Stimulated activated CD8-positive, alpha-beta memory T cell treated with anti-CD3 and anti-CD28 coated beads, Interleukin-12 subunit alpha, Interleukin-12 subunit beta, amount 100 ng/mL, for 4 hours (primary cell): ENCODE measurements at regions not wholly inside any gene's neighbourhood (a gene's known extent, or its start where the extent isn't known, plus 50 kb on each side); places are given as distances from the start of the nearest gene placed in this dataset.

Source experiments
- DNase-seq: peaks from one replicate; pipeline ENCODE4 v3.0.0-alpha.2; 2020; ENCODE audit warnings: low read depth

DNA sequence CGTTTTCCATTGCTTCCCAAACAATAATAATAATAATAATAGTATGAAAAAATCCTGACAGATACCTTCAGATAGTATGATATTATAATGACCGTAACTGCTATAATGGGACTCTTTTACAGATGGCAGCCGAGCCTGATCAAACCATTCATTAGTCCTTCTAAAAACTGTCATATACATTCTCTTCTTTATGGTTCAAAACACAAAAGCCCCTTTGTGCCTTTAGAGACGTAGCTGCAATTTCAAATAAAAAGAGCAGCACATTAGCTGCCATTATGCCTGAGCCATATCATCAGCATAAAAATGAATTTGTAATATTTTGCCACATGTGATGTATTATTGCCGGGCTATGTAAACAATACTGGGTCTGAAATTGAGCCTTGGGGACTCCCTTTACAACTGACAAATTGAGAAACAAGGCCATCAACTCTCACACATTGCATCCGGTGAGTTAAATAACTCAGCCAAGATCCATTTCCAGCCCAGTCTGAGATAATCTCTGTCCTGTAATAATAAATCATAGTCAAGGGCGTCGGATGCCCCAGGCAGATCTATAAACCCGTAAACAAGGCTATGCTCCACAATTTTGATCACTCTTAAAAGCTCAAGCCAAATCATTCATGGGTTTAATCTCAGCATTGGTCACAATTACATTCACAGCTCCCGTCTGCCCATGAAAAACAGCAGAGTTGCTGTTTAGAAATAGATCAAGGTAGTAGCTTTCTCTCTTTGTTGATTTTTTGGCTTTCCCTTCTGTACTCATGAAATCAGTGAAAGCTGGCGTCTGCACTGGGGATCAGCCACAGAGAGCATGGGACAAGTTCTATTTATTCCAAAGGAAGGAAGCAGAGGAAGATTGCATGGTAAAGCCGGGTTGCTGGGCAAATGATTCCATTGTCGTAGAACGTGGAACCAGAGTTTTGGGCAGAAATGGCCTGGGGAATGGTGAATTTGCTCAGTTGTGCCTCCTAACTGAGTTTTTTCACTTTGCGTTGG lies 150.1 kb upstream of the BMPER start:
- DNase-seq, result no peak

DNA sequence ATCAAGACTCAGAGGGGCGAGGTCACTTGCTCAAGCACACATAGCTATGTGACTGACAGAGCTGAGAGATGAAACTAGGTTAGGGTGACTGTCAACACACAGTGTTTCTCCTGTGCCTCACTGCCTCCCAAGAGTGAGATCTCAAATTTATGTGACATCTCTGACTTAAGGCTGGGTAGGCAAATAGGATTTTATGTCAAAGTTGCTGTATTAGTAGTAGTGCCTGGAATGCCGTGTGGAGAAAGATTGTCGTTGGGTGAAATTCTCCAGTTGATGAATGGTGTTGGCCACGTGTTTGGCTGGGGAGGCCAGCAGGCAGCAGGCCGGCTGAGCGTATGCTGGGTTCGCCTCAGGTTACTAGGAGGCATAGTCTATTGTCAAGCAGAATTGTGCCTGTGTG lies 148.3 kb upstream of the BMPER start:
- no peak for DNase-seq

DNA sequence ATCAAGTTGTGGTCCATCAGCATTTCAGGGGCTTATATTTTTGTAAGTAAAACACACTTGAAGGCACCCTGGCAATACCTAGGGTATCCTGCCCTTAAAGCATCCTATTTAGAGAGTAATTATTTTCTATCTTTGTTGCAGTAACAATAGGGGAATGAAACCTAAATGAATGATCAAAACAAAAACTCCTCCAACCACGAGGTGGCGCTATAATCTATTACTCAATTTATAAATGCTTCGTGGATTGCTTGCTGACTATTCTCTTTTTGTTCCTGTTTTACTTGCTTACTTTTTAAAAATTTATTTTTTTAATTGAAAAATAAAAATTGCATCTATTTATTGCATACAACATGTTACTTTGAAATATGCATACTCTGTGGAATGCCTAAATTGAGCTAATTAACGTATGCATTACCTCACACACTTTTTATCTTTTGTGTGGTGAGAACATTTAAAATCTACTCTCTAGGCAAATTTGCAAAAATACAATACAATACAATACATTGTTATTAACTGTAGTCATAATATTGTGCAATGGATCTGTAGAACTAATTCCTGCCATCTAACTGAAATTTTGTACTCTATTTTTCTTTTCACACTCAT lies 147.7 kb upstream of the BMPER start:
- no peak for DNase-seq

DNA sequence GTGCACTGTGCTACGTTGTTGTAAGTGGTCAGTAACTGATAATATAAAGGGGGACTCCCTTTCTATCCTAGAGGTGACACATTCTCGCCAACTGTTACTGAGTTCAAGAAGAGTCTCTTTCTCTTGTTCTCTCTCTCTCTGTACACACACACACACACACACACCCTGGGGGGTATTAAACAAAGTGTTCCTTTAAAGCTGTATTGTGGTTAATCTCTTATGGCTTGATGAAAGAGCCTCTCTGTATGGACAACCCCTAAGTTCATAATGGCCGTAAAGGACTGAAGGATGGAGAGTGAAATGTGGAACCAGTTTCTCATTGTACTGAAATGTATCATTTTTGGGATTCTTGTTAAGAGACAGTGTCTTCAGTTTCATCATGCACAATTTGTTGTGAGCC lies 145.2 kb upstream of the BMPER start:
- DNase-seq, result no peak

DNA sequence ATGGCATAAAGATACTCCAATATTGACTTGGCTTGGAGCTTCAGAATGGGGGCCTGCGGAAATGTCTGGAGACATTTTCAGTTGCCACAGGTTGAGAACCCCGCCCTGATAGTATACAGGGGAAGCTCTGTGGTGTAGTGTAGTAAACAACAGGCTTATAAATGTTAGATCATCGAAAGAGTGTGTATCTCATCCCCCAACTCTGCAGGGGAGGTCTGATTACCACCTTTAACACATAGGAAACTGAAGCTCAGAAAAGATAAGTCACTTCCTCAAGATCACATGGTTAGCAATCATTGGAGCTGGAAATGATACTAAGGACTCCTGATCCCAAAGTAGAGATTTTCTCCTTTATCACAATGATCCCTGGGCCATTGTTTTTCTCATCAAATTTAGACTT lies 144.5 kb upstream of the BMPER start:
- no peak for DNase-seq

DNA sequence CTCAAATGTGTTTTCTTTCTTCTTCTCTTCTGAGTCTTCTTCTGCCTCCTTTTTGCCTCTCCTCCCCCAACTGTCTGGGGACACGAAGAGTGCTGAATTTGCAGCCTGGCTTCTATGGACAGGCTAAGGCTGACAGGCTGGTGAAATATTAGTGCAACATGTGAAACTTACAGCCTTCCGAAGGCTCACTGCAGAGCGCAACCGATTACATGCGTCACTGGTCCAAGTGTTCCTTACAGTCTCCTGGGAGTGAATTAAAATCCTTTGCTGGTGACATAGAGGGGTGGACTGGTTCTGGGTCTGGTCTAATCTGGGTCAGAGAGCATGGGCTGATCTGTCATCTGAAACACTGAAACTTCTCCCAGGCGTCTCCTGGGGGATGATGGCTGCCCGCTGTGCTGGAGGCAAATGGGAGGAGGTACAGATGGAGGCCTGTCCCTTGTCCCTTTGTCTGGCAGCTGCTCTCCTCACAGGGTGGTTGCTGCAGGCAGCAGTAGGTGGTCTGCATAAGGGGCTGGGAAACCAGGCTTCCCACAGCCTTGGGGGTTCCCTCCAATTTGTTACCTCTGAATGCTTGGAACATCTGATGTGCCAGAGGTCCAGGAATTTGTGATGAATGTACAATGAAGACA lies 143.8 kb upstream of the BMPER start:
- DNase-seq, result no peak

DNA sequence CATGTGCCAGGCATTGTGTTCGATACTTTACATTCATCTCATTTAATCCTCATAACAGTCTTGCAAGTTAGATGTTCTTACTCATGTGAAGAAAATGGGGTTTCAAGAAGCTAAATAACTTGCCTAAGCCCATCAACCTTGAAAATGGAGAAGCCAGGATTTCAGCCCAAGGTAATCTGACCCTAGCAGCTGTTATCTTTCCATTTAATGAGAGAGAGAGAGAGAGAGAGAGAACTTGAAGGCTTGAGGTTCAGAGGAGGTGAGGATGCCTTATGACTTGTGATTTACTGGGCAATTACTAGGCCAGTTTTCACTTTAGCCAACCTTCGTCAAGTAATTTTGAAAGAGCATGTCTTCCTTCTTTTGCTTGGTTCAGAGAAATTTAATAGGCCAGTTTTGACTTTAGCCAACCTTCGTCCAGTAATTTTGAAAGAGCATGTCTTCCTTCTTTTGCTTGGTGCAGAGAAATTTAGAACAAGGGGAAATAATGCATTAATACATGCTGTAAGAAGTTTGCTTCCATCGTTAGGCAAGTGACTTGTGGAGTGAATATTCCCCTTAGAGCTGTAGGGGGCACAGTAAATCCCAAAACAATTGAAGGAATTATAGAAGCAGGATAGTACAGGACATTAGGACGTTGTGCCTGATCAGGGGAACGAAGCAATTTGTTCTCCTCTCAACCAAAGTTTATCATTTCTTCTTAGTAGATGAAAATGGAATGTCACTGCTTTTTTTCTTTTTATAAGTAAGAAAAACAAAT lies 143.0 kb upstream of the BMPER start:
- DNase-seq, result no peak

DNA sequence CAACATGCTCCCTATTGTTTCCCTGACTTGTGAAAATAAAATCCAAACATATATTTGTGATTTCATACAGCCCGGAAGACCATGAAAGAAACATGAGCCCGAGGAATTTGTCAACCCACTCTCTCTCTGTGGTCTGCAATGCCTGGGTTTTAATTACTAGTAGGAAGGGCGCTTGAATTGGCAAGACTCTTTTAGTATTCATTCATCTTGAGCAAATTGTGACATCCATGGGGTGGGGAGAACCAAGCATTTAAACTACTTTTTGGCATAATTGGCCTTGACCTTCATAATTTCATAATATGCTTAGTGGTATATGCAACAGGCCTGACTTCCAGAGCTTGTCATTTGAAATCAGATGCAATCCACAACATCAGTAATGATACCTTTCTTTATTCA lies 142.4 kb upstream of the BMPER start:
- no peak for DNase-seq

DNA sequence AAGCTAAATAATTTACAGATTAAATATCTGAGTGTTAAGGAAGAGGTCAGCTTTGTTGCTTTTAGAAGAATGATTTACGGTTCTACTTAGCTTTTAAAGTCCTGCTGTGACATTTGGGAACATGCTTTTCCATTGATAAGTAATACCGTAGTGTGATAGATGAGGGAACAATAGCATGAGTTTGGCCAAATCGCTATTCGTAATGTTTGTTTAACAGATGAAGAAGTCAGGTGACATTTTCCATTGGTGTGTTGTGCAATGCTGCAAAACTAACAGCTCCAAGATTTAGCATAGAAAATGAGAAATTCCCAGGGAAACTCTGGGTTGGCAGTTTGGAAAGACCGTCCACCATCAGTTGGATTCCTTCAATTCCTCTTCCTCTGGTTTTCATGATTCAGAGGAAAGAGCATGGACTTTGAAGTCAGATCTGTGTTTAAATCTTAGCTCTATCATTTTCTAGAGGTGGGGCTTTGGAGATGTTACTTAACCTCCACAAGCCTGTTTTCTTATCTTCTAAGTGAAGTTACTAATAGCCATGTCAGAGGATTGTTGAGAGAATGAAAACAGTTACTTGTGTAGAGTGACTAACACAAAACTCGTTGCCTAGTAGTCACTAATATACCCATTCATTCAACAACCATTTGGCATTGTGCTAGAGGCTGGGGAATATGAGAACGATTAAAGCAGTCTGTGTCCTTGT lies 140.4 kb upstream of the BMPER start:
- DNase-seq, result no peak

DNA sequence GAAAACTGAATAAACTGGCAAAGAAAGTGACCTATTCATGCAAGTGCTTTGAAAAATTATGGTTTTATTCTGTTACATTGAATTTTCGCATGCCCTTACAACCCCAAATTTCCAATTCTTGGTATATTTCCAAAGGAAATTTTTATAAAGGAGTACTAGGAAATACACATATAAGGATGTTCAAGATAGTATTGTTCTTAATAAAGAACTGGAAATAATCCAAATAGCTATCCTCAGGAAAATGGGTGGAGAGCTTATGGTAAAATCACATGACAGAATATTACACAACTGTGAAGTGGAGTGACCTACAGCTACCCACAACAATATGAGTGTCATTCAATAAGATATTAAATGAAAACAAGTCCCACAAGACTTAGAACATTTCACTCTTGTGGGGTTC lies 138.9 kb upstream of the BMPER start:
- no peak for DNase-seq

DNA sequence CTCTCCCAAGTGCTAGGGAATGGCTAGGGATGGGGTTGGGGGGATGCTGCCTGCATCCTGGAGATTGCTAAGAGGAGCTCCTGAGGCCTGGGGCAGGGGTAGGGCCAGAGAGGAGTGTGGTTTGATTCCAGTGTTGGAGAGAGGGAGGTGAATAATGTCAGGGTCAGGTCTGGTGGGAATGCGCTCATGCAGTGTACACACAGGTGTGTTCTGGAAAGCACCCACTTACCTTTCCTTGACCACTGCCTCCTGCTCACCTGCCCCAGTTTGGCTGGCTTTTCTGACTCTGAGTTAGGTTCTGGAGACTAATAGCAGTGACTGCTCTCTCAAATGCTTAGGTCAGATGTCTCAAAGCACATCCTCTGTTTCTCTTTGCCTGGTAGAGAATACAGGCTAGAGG lies 135.4 kb upstream of the BMPER start:
- DNase-seq, result no peak

DNA sequence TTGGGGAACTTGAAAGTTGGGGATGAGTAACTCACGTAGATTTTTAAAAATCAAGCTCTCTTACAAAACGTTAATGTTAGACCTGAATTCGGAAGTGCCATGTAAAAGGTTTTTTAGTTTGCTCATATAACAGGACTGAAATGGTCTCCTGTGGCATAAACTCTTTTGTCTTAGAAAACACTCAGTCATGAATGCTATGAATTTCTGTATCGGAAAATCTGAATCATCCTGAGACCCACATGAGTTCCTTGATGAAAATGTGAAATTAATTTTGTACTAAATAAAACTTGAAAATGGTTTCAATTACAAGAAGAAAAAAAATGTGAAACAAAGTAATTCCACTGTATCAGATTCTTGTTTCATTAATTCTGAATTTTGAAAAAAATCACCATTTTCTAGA lies 134.8 kb upstream of the BMPER start:
- DNase-seq, result no peak

DNA sequence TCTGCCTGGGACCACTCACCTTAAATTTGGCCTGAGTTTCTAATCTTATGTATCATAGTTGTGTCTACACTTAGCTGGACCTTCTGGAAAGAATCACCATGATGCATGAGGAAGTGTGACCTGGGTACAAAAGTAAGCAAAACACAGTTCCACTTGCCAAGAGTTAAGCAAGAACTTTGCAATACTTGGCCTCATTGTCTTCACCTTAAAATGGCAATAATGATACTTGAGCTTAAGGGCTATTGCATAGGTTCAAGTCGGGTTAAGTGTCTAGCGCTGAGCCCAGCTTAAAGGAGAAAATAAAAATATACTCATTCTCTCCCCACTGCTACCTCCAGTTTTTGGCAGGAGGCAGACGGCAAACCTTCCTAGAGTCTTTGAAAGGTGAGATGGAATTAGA lies 133.9 kb upstream of the BMPER start:
- no peak for DNase-seq

DNA sequence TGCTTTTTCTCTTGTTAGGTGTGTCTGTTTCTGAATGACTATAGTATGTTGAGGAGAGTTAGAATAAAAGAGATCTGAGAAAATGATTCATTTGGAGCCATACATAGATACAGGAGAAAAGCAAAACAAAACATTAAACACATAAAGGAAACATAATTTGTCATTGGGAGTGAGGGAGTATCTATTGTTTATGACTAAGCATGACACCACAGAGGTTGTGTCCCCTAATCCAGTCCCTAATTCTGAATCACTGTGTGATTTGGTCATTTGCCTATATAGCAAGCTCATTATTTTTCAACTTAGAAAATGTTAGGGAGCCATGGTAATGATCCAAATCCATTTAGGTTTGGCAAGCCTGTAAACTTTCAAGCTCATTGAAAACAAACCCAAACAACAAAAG lies 132.3 kb upstream of the BMPER start:
- DNase-seq, result no peak

DNA sequence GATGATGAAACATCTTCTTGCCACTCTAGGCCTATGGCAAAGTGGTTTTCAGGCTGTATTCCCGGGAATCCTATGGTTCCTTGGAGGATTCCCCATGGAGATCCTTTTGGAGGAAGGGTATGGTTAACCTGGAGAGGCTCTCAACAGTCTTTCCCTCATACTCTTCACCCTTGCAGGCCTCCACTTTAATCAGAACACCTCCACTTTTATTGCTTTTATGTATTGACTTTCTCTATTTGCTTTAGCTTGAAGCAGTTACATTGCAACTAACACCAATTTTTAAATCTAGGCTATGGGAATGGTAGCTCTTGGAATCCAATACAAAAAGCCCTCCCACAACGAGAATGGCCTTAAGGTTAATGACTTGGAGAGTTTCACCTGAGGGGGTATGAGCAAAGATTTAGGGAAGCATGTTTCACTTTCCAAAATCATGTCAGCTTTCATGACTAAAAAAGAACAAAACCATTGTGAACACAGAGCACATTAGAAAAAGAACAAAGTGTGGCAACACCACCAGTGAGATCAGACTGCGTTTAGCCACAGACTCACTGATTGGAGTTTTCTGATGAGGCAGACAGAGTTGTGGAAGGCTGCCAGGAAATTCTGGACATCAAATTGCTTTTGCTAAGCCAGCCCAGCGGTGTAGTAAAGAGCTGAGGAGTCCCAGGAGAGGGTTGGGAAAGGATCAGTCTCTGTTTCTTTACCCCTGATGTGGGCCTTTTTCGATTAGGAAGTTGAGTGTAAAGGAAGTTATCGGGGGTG lies 130.4 kb upstream of the BMPER start:
- no peak for DNase-seq

DNA sequence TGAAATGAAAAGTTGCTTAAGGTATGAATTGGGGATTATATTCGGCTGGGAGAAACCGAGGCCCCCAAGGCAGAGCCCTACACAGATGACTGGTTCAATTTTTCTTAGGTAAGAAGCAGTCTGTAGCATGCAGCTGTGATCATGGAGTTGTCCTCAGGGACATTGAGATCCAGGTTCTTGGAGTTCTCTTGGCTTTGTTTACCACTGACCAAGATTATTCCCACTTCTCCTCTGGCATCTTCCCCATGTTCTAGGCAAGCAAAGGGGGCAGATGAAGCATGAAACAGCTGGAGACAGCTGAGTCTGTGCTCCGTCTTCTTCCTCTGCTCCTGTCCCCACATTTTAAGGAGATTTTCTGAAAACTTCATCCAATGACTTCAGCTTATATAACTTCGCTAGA lies 129.5 kb upstream of the BMPER start:
- DNase-seq, result no peak

DNA sequence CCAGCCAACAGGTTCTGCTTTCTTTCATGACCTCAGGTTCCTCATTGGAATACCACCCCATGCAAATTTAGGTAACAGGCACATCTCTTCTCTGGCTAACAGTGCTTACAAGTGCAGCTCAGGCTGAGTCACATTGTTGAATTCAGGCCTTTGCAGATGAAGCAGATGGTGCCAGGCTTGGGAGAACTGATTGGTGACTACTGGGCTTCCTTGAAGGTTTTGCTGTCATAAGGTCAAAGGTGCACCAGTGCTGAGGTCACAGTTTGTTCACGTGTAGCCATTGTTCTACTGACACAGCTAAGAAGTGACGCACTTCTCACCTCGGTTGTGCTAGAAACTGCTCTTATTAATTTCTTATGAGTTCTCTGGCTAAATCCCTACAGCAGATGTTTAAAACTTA lies 128.6 kb upstream of the BMPER start:
- no peak for DNase-seq

DNA sequence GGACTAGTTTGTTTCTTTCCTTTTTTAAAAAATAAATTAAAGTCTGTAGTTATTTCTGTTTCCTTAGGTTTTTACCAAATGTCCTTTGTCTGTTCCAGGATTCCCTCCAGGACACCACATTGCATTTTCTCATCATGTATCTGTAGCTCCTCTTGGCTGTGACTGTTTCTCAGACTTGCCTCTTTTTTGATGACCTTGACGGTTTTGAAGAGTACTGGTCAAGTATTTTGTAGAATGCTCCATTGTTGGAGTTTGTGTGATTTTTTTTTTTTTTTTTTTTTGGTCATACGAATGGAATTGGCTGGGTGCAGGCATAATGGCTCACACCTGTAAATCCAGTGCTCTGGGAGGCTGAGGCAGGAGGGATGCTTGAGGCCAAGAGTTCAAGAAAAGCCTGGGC lies 127.1 kb upstream of the BMPER start:
- DNase-seq, result no peak

DNA sequence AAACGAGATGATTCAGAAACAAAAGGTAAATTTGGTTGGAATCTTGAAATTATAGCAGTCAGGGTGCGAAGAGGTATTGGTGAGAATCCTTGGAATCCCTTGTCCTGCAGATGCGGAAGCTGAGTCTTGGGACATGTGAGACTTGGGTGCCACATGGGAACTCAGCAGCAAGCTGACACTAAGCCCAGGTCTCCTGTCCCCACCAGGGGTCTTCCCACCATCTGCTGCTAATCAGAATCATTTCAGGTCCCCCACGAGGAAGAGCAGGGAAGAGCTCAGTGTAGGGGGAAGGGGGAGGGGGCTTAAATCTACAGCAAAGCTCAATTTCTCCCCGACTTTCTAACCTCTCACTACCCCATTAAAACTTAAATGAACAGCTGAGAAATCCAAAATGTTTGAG lies 126.1 kb upstream of the BMPER start:
- no peak for DNase-seq

DNA sequence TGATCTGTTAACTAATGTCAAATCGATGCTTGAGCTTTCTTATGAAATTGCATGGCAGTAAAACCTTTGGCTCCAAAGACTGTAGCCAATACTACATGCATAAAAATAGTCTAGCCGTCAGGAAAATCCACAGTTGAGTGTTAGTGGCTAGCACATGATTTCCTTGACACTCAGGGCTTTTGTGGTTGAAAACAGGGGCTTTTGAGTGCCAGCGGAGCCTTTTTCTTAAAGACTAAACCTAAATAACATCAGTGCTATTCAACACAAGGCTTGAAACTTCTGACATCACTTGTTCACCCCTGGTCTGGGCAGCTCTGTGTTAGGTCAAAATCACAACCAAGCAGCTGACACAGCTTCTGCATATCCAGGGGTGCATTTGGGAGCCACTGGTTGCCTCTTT lies 124.2 kb upstream of the BMPER start:
- no peak for DNase-seq

DNA sequence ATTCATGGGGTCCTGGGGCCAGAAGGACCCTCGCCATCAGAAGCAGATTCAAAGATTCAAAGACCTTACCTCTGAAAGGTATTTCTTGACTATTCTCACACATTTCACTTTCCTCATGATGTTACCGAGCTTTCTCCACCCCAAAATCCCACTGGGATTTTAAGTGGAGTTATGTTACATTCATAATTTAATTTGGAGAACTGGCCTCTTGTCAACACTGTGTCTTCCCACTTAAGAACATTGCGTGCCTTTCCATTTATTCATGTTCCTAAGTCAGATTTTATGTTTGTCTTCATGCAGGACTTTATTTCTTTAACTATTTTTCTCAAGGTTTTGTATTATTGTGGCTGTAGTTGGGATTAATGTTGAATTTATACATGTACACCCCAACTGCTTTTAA lies 123.5 kb upstream of the BMPER start:
- no peak for DNase-seq
